ENCODE measurements at regions not wholly inside any gene's neighbourhood (a gene's known extent, or its start where the extent isn't known, plus 50 kb on each side); places are given as distances from the start of the nearest gene placed in this dataset.
"Not testable (repeated sequence)": the region's sequence is repeated elsewhere in the genome, so short reads cannot be mapped to it uniquely, and the experiment has no call there.

GRCh38 chr9:39616480-39616879 lies 261.0 kb downstream of the SPATA31A1 start:
- TF ChIP-seq EZH2 (IDR thresholded peaks at IDR 0.05; ENCODE audit: borderline replicate concordance, insufficient read depth, low read depth, low read length, poor library complexity, severe bottlenecking); CTCF (IDR thresholded peaks at IDR 0.05): not testable (repeated sequence)
